NCI-H2081 treated with DMSO at 0.1 percent for 48 hours (cell line): ENCODE measurements at regions not wholly inside any gene's neighbourhood (a gene's known extent, or its start where the extent isn't known, plus 50 kb on each side); places are given as distances from the start of the nearest gene placed in this dataset.

Source experiments
- DNase-seq: peaks from one replicate; lab custom pipeline; 2025; lab: John Stamatoyannopoulos, UW

- no peak for DNase-seq
Observed at GRCh38 chr18:28404694-28405093, 227.8 kb upstream of the CDH2 start.

- DNase-seq = no peak
Observed at GRCh38 chr18:28399781-28400362, 222.9 kb upstream of the CDH2 start.

GRCh38 chr18:28398471-28398870, 221.5 kb upstream of the CDH2 start:
- DNase-seq = no peak

- no peak for DNase-seq
Observed at GRCh38 chr18:28390022-28390421, 213.1 kb upstream of the CDH2 start.

- no peak for DNase-seq
Observed at GRCh38 chr18:28382215-28382879, 205.4 kb upstream of the CDH2 start.

GRCh38 chr18:28372186-28372585, 195.3 kb upstream of the CDH2 start:
- no peak for DNase-seq

- DNase-seq = no peak
Observed at GRCh38 chr18:28366676-28367075, 189.7 kb upstream of the CDH2 start.

GRCh38 chr18:28365411-28365831, 188.5 kb upstream of the CDH2 start:
- no peak for DNase-seq

GRCh38 chr18:28363124-28363523, 186.2 kb upstream of the CDH2 start:
- DNase-seq = no peak

- peak; percentile 25 for DNase-seq
Observed at GRCh38 chr18:28359176-28359575, 182.2 kb upstream of the CDH2 start.

- DNase-seq = no peak
Observed at GRCh38 chr18:28357766-28358401, 181.0 kb upstream of the CDH2 start.

GRCh38 chr18:28350821-28351220, 173.9 kb upstream of the CDH2 start:
- DNase-seq = no peak

- no peak for DNase-seq
Observed at GRCh38 chr18:28342231-28342630, 165.3 kb upstream of the CDH2 start.

GRCh38 chr18:28338316-28338715, 161.4 kb upstream of the CDH2 start:
- DNase-seq = no peak

GRCh38 chr18:28334516-28334915, 157.6 kb upstream of the CDH2 start:
- no peak for DNase-seq

GRCh38 chr18:28332071-28332470, 155.1 kb upstream of the CDH2 start:
- DNase-seq = no peak

- no peak for DNase-seq
Observed at GRCh38 chr18:28331551-28331950, 154.6 kb upstream of the CDH2 start.

GRCh38 chr18:28313602-28314001, 136.7 kb upstream of the CDH2 start:
- no peak for DNase-seq

- DNase-seq = no peak
Observed at GRCh38 chr18:28288784-28289183, 111.9 kb upstream of the CDH2 start.

GRCh38 chr18:28287146-28287545, 110.2 kb upstream of the CDH2 start:
- no peak for DNase-seq

GRCh38 chr18:28284132-28284531, 107.2 kb upstream of the CDH2 start:
- DNase-seq = no peak

GRCh38 chr18:28281400-28281799, 104.5 kb upstream of the CDH2 start:
- DNase-seq = no peak

GRCh38 chr18:28269750-28270149, 92.8 kb upstream of the CDH2 start:
- DNase-seq = no peak
